H1 (cell line): ENCODE measurements at regions not wholly inside any gene's neighbourhood (a gene's known extent, or its start where the extent isn't known, plus 50 kb on each side); places are given as distances from the start of the nearest gene placed in this dataset.

Experiments
- CTCF ChIA-PET: fragments of 300-600 bp; sonication (Branson Sonifier 250); formaldehyde crosslinking; loops from one replicate; lab custom pipeline; 2021; ENCODE audit not compliant: partially characterized antibody; lab: Charles Lee
- POLR2A ChIA-PET: fragments of 300-600 bp; sonication (Branson Sonifier 250); formaldehyde crosslinking; loops from one replicate; lab custom pipeline; 2021; ENCODE audit warnings: inconsistent platforms; ENCODE audit not compliant: partially characterized antibody; lab: Charles Lee
- DNase-seq, 2 experiments: peaks; one replicate each; pipeline versions ENCODE4 v3.0.0 to v3.0.0-alpha.2; 2010 to 2022; ENCODE audit warnings: low spot score in 2 of 2, low read depth in 1 of 2, mixed read lengths in 1 of 2
- FAIRE-seq: peaks from 2 replicates; lab custom pipeline; 2011; peaks lifted over from hg19 to GRCh38; lab: Jason Lieb, UNC
- H2AFZ ChIP-seq: 2 replicates; pipeline ENCODE4 v1.8.1; 2012; ENCODE audit warnings: low read length, inconsistent platforms
- H2AK5ac ChIP-seq: 2 replicates; pipeline ENCODE4 v1.6.1; 2013; ENCODE audit warnings: low read depth, low read length
- H2BK120ac ChIP-seq: replicated peaks from 2 replicates; pipeline ENCODE3; 2013; ENCODE audit warnings: low read depth, low read length, inconsistent platforms
- H2BK12ac ChIP-seq: 2 replicates; pipeline ENCODE4 v1.6.1; 2013; ENCODE audit warnings: low read depth, low read length
- H2BK15ac ChIP-seq: 2 replicates; pipeline ENCODE4 v1.6.1; 2013; ENCODE audit warnings: low read length
- H2BK20ac ChIP-seq: 2 replicates; pipeline ENCODE4 v1.6.1; 2013; ENCODE audit warnings: low read length
- H2BK5ac ChIP-seq: 2 replicates; pipeline ENCODE4 v1.6.1; 2013; ENCODE audit warnings: low read depth, low read length
- H3K14ac ChIP-seq: 2 replicates; pipeline ENCODE4 v1.6.1; 2013; ENCODE audit warnings: inconsistent platforms; ENCODE audit not compliant: insufficient read length
- H3K18ac ChIP-seq: 2 replicates; pipeline ENCODE4 v1.6.1; 2013; ENCODE audit warnings: low read length; ENCODE audit errors: extremely low read depth
- H3K23ac ChIP-seq: 2 replicates; pipeline ENCODE4 v1.6.1; 2013; ENCODE audit warnings: inconsistent platforms; ENCODE audit not compliant: insufficient read length
- H3K23me2 ChIP-seq: 2 replicates; pipeline ENCODE4 v1.6.1; 2013; ENCODE audit warnings: low read depth, low read length
- H3K27ac ChIP-seq: 2 replicates; pipeline ENCODE4 v1.6.1; 2011; ENCODE audit warnings: low read depth, low read length, inconsistent platforms
- H3K27me3 ChIP-seq, 4 experiments: replicated peaks in 1 of 4; 1 replicate in 1 of 4; 2 replicates in 3 of 4; pipeline versions ENCODE4 v1.6.1 to v1.8.1; 2011 to 2013; ENCODE audit warnings: low read length in 3 of 4, mild to moderate bottlenecking in 3 of 4, inconsistent platforms in 2 of 4, mixed read lengths in 2 of 4, moderate library complexity in 1 of 4; ENCODE audit not compliant: control insufficient read depth in 3 of 4, insufficient read depth in 3 of 4; ENCODE audit errors: extremely low read depth in 1 of 4
- H3K36me3 ChIP-seq, 4 experiments: 2 replicates each; pipeline versions ENCODE4 v1.6.1 to v1.8.1; 2011 to 2013; ENCODE audit warnings: mild to moderate bottlenecking in 4 of 4, low read length in 3 of 4, moderate library complexity in 2 of 4, control low read depth in 1 of 4, inconsistent platforms in 1 of 4; ENCODE audit not compliant: insufficient read depth in 4 of 4, control insufficient read depth in 2 of 4
- H3K4ac ChIP-seq: replicated peaks from 2 replicates; pipeline ENCODE3; 2013; ENCODE audit warnings: low read length, low read depth, mixed read lengths, inconsistent platforms; ENCODE audit not compliant: insufficient read length
- H3K4me1 ChIP-seq, 4 experiments: replicated peaks in 1 of 4; 1 replicate in 1 of 4; 2 replicates in 3 of 4; pipeline versions ENCODE4 v1.6.1 to v1.8.1; 2011 to 2013; ENCODE audit warnings: low read length in 3 of 4, inconsistent platforms in 2 of 4, mixed read lengths in 1 of 4; ENCODE audit not compliant: insufficient read depth in 4 of 4, control insufficient read depth in 3 of 4
- H3K4me2 ChIP-seq, 2 experiments: 2 replicates each; pipeline versions ENCODE4 v1.6.1 to v1.8.1; 2011 to 2013; ENCODE audit warnings: low read depth in 2 of 2, low read length in 2 of 2, control low read depth in 1 of 2, inconsistent platforms in 1 of 2, mild to moderate bottlenecking in 1 of 2; ENCODE audit not compliant: insufficient read depth in 1 of 2
- H3K4me3 ChIP-seq, 4 experiments: fragments of 200-600, 300-600 bp in 1 of 4; sonication (generic), shearing (Covaris generic), sonication (Bioruptor Twin) in 1 of 4; 2 replicates each; pipeline versions ENCODE4 v1.5.1 to v1.8.1; 2011 to 2016; ENCODE audit warnings: low read length in 4 of 4, low read depth in 3 of 4, control low read depth in 2 of 4, inconsistent platforms in 2 of 4, mild to moderate bottlenecking in 2 of 4, mixed read lengths in 1 of 4, moderate library complexity in 1 of 4; ENCODE audit not compliant: insufficient read depth in 2 of 4; ENCODE audit errors: extremely low read depth in 1 of 4
- H3K56ac ChIP-seq: replicated peaks from 2 replicates; pipeline ENCODE3; 2013; ENCODE audit warnings: low read depth, mild to moderate bottlenecking, mixed read lengths, low read length, inconsistent platforms; ENCODE audit not compliant: insufficient read length
- H3K79me1 ChIP-seq: 2 replicates; pipeline ENCODE4 v1.6.1; 2013; ENCODE audit warnings: low read depth, low read length, control low read depth
- H3K79me2 ChIP-seq, 2 experiments: 2 replicates each; pipeline versions ENCODE4 v1.6.1 to v1.8.1; 2012 to 2013; ENCODE audit warnings: low read length in 2 of 2, mild to moderate bottlenecking in 2 of 2, inconsistent platforms in 1 of 2; ENCODE audit not compliant: insufficient read depth in 2 of 2, control insufficient read depth in 1 of 2
- H3K9ac ChIP-seq, 4 experiments: replicated peaks in 1 of 4; 1 replicate in 1 of 4; 2 replicates in 3 of 4; pipeline versions ENCODE4 v1.6.1 to v1.8.1; 2011 to 2013; ENCODE audit warnings: low read depth in 3 of 4, low read length in 3 of 4, control low read depth in 2 of 4, mild to moderate bottlenecking in 2 of 4, moderate library complexity in 2 of 4, inconsistent platforms in 1 of 4; ENCODE audit errors: extremely low read depth in 1 of 4
- H3K9me3 ChIP-seq, 2 experiments: 2 replicates each; pipeline versions ENCODE4 v1.6.1 to v1.8.1; 2012 to 2013; ENCODE audit warnings: mild to moderate bottlenecking in 2 of 2, moderate library complexity in 2 of 2, control low read depth in 1 of 2, inconsistent platforms in 1 of 2, low read depth in 1 of 2, low read length in 1 of 2, mixed read lengths in 1 of 2; ENCODE audit not compliant: insufficient read depth in 2 of 2
- H4K20me1 ChIP-seq, 2 experiments: replicated peaks in 1 of 2; 2 replicates each; pipeline versions ENCODE3 to v1.8.1; 2011 to 2013; ENCODE audit warnings: inconsistent platforms in 2 of 2, low read length in 2 of 2, mild to moderate bottlenecking in 1 of 2; ENCODE audit not compliant: insufficient read depth in 2 of 2, control insufficient read depth in 1 of 2
- H4K5ac ChIP-seq: 2 replicates; pipeline ENCODE4 v1.6.1; 2013; ENCODE audit warnings: low read length, low read depth, mixed read lengths, inconsistent platforms; ENCODE audit not compliant: insufficient read length
- H4K8ac ChIP-seq: 2 replicates; pipeline ENCODE4 v1.8.0; 2013; ENCODE audit warnings: mild to moderate bottlenecking, moderate library complexity, low read length, inconsistent platforms; ENCODE audit not compliant: insufficient read depth; ENCODE audit errors: extremely low read depth
- H4K91ac ChIP-seq: replicated peaks from 2 replicates; pipeline ENCODE3; 2013; ENCODE audit warnings: low read length, mixed read lengths, inconsistent platforms; ENCODE audit not compliant: insufficient read length
- BCL11A ChIP-seq, 2 experiments: IDR thresholded peaks; one replicate each; pipeline ENCODE4 v1.6.1; 2011; ENCODE audit warnings: low read depth in 2 of 2, low read length in 2 of 2, mild to moderate bottlenecking in 2 of 2
- CEBPB ChIP-seq: IDR thresholded peaks from 2 replicates; pipeline ENCODE4 v1.6.1; 2012; ENCODE audit warnings: low read depth, low read length
- CREB1 ChIP-seq: IDR thresholded peaks from 2 replicates; pipeline ENCODE4 v1.6.1; 2012; ENCODE audit warnings: inconsistent platforms
- PHF8 ChIP-seq: fragments of 200-600 bp; sonication (generic); conservative IDR thresholded peaks from 2 replicates; pipeline ENCODE4 v1.7.1; 2012; ENCODE audit warnings: low read depth, mild to moderate bottlenecking, inconsistent platforms, low read length, moderate library complexity
- POLR2AphosphoS5 ChIP-seq: IDR thresholded peaks from 2 replicates; pipeline ENCODE4 v1.6.1; 2011; ENCODE audit warnings: low read depth, low read length
- RFX5 ChIP-seq: IDR thresholded peaks from 2 replicates; pipeline ENCODE4 v1.6.1; 2011; ENCODE audit warnings: low read depth, low read length, improper control_type of control experiment, borderline replicate concordance
- WGBS, 2 experiments: shearing (Covaris generic) in 1 of 2; methylation state at CpG; one replicate each; pipeline versions ENCODE4 v1.1.6 to v1.1.7; 2013 to 2015; ENCODE audit warnings: low lambda C conversion rate in 2 of 2, mixed read lengths in 2 of 2, inconsistent platforms in 1 of 2, low coverage in 1 of 2, missing lambda C conversion rate in 1 of 2; ENCODE audit not compliant: insufficient replicate concordance in 2 of 2, insufficient coverage in 1 of 2, insufficient read length in 1 of 2; ENCODE audit errors: extremely low coverage in 1 of 2, missing lambda C conversion rate in 1 of 2; 5-methylcytosine and 5-hydroxymethylcytosine counted together
- TF ChIP-seq, protein P1 (sequence below): IDR thresholded peaks from 2 replicates; pipeline ENCODE4 v1.6.1; 2011; ENCODE audit warnings: low read length, improper control_type of control experiment

GRCh38 chr4:75287738-75288517, 226.3 kb downstream of the RCHY1 start:
- H2BK5ac ChIP-seq = no peak overlapping the region
- H2BK12ac ChIP-seq = no peak overlapping the region
- no peaks in the 10 kb centered on the region for H3K27me3 ChIP-seq
- no peaks in the 10 kb centered on the region for H3K79me2 ChIP-seq
- no peaks in the 10 kb centered on the region for H3K36me3 ChIP-seq
- no peak overlapping the region for H4K91ac ChIP-seq
- H2AK5ac ChIP-seq = no peak overlapping the region
- H3K23ac ChIP-seq = no peak overlapping the region
- no peak overlapping the region for H2BK120ac ChIP-seq
- no peak overlapping the region for H2AFZ ChIP-seq
- H3K9me3 ChIP-seq = no peaks in the 10 kb centered on the region
- no peak for DNase-seq
- no peak overlapping the region for H3K56ac ChIP-seq
- no peak overlapping the region for H3K4me2 ChIP-seq
- H3K4me1 ChIP-seq = no peaks in the 10 kb centered on the region; a peak in 1 of 7 replicates
- H3K23me2 ChIP-seq = no peaks in the 10 kb centered on the region
- H3K4ac ChIP-seq = no peak overlapping the region
- H2BK15ac ChIP-seq = no peak overlapping the region
- no peak overlapping the region for H3K27ac ChIP-seq
- no peak overlapping the region for H3K14ac ChIP-seq
- FAIRE-seq = no peak
- no peak overlapping the region for H2BK20ac ChIP-seq
- WGBS, 2 experiments = 89% methylated on average over 8 of the region's 8 CpGs; no CpG with 5 or more reads in 1 of the 2 experiments
- ChIA-PET CTCF (interaction anchor here (1.0 to 5.3 kb wide), 6 partner anchors 21 to 413 kb away, joined by 3 to 42 read pairs (median 4); partner anchors contain the start of gene PARM1), POLR2A (no interaction called here)
- H3K18ac ChIP-seq = no peak overlapping the region
- no peak overlapping the region for H3K4me3 ChIP-seq
- no peak for TF ChIP-seq POLR2AphosphoS5
- no peak for TF ChIP-seq PHF8
- TF ChIP-seq RFX5 = no peak
- no peak for TF ChIP-seq CEBPB
- TF ChIP-seq CREB1 = no peak
- no peak for TF ChIP-seq BCL11A (IDR thresholded peaks at IDR 0.05; ENCODE audit: low read depth in 2 of 2, low read length in 2 of 2)
- TF ChIP-seq, protein P1, sequence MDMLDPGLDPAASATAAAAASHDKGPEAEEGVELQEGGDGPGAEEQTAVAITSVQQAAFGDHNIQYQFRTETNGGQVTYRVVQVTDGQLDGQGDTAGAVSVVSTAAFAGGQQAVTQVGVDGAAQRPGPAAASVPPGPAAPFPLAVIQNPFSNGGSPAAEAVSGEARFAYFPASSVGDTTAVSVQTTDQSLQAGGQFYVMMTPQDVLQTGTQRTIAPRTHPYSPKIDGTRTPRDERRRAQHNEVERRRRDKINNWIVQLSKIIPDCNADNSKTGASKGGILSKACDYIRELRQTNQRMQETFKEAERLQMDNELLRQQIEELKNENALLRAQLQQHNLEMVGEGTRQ = no peak
- no peaks in the 10 kb centered on the region for H4K20me1 ChIP-seq
- no peaks in the 10 kb centered on the region for H3K79me1 ChIP-seq
- H4K8ac ChIP-seq = no peak overlapping the region
- no peak overlapping the region for H3K9ac ChIP-seq
- no peak overlapping the region for H4K5ac ChIP-seq
